GM18858 (cell line): ENCODE measurements at regions not wholly inside any gene's neighbourhood (a gene's known extent, or its start where the extent isn't known, plus 50 kb on each side); places are given as distances from the start of the nearest gene placed in this dataset.
"Not testable (repeated sequence)": the region's sequence is repeated elsewhere in the genome, so short reads cannot be mapped to it uniquely, and the experiment has no call there.

Source experiments
- ATAC-seq: cut with Tn5 transposase; IDR thresholded peaks from one replicate; pipeline ENCODE4 v1.9.1; 2021; ENCODE audit not compliant: unreplicated experiment

DNA sequence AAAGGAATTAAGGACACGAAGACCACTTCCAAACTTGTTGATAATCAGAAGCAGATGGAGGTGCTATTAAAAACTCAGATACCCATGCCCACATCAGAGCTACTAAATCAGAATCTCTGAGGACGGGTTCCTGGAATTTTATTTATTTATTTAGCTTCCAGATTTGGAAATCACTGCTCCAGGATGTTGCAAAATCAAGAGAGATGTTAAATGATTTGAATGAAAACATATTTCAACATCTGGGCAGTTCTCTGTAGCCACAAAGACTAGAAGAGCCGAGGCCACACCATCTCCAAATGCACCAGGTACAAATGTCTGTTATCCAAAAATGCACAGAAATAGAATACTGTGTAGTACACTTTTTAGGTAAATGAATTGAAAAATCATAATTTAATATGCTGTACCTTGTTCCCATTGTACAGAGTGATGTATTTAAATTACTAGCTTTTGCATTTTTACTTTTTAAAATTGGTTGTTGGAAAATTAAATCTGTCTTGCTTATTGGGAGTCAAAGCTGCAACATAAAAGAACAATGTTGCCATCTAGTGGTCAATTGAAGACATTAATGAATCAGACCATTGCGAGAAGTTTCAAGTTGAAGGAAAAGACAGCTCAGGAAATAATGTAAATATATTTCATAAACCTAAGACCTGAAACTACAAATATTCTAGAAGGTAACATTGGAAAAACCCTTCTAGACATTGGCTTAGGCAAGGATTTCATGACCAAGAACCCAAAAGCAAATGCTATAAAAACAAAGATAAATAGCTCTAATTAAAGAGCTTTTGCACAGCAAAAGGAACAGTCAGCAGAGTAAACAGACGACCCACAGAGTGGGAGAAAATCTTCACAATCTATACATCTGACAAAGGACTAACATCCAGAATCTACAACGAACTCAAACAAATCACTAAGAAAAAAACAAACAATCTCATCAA lies 151.3 kb upstream of the TTC29 start:
- ATAC-seq = peak; percentile 73

DNA sequence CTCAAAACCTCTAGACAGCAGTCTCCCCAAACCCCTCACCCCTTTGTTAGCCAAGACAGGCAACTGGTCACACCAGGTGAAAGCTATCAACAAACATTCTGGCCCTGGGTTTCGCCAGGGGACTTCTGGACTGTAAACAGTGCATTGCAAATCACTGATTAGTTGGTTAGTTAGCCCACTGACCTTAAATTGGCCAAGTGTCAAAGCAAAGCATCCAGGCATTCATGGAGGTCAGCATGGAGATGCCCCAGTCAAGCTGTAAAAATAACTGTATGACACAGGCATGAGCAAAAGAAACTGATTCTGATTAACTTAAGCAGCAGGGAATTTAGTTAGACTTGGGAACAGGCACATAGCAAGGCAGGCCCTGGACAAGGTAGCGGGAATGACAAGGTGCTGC lies 156.0 kb upstream of the TTC29 start:
- ATAC-seq = no peak

DNA sequence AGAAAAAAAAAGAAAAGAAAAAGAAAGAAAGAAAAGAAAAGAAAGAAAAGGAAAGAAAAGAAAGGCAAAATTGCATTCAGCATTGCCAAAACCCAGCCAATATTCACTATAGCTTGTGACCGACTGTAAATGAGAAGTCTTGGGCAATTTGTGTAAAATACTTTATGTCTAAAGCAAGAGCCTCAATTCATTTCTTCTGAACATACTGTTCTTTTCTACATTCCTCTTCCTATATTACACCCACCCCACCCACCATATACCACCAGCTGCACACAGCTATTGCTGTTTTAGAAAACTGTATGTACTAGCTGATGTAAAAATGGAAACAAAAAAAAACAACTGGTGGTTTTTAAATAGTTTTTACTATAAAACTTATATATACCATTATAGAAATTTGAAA lies 156.9 kb upstream of the TTC29 start:
- ATAC-seq = no peak

DNA sequence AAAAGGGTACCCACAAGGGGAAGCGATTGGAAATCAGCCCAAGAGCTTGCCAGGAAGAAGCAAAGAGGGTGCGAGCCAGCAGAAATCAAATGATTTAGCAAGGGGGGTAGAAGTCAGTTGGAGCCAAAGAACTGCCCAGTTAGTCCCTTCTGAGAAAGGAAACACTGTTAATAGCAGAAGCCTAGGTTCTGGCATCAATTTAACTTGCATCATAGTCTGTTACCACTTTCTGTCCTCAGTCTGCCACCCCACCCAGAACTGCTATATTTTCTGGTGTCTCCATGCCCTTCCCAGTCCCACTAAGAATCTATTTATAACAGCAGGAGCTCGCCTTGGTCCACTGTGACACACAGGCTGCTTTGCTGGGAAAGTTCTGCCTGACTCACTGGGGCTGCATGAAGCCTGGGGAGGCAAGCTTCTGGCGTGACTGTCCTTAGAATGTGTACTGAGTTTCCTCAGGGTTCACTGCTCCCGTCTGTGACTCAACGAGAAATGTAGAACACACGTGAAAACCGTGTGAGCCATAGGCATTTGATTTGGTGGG lies 157.8 kb upstream of the TTC29 start:
- ATAC-seq = no peak

GRCh38 chr4:147104768-147105167 lies 159.1 kb upstream of the TTC29 start:
- no peak for ATAC-seq

GRCh38 chr4:147108409-147108808 lies 162.7 kb upstream of the TTC29 start:
- no peak for ATAC-seq

DNA sequence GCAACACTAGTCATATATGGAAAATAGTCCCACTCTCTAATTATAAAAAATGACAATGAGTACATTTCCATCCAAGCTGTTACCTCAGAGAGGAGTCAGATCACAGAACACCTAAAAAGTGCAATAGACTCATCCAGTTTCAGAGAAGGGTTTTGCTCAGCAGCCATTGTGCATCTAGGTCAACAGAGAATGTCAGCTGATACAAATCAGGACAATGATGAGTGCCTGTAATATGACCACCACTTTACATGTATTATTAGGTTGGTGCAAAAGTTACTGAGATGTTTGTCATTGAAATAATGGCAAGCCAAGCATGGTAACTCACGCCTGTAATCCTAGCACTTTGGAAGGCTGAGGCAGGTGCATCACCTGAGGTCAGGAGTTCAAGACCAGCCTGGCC lies 164.1 kb upstream of the TTC29 start:
- ATAC-seq = no peak

DNA sequence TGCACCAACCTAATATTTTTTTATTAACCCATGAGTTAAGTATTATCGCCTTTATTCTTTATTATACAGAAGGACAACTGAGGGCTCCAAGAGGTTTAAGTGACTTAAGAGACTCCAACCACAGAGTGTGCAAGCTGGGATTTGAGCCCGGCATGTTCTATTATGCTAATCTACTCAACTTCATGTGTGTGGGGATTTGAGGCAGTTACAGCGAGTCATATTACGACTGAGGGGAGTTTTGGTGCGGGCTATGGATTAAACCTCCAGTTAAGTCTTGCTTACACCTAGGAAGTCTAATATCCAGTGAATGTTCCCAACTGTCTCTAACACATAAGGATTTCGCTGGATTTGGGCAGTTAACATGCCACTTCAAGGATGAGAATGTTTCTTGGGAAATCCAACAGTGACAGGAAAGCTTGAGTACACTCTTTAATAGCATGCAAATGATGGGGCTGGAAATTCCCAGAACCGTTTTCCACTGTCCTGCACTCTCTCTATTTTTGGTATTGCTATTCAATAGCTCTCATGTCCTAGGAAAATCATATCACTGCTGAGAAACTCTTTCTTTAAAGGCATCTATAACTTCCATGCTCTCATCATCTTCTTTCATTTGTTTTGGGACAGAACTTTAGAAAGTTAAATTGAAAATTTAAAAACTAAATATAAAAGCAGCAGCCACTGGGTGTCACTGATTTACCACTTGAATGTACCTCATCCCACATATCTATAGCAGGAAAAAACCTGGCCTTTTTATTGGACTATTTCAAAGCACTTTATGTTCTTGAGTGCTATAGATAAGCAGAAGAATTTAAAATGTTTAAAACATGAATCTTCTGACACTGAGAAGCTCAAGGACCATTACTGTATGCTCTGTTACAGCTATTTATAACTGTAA lies 165.1 kb upstream of the TTC29 start:
- ATAC-seq = no peak

GRCh38 chr4:147112196-147112595 lies 166.5 kb upstream of the TTC29 start:
- ATAC-seq = not testable (repeated sequence)

GRCh38 chr4:147117431-147117830 lies 171.8 kb upstream of the TTC29 start:
- ATAC-seq = no peak

DNA sequence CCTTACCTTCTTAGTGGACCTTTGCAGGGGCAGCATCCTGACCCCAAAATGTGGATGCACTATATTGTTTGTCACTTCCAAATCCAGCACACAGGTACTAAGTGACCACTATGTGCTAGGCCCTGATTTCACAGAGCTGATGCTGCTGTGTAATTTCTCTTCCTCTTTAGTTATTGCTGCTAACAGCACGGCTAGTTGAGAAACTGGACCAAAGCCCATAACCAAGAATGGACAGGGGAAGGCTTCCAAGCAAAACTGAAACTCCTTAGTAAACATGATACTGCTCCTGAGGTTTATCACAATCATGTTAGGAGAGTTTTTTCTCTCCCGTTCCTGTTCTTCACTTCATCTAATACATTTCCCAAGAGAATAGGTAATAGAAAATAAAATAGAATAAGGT lies 172.9 kb upstream of the TTC29 start:
- no peak for ATAC-seq

GRCh38 chr4:147122685-147123084 lies 177.0 kb upstream of the TTC29 start:
- ATAC-seq = no peak

DNA sequence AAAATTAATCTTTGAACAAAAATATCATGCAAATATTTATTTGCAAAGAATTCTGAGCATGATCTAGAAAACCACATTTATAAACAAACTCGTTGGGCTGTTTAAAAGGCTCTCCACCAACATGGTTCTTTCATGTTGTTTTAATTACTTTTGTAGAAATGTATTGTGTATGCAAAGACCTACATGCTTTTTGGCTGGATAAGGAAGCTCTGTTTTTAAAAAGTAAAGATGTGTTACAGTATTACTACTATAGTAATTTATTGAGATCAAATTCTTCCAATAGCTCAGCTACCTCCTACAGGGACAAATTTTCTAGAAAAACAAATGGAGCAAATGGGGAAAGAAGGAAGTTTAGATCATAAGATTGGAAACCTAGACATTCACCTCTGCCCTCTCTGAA lies 177.5 kb upstream of the TTC29 start:
- ATAC-seq = no peak

DNA sequence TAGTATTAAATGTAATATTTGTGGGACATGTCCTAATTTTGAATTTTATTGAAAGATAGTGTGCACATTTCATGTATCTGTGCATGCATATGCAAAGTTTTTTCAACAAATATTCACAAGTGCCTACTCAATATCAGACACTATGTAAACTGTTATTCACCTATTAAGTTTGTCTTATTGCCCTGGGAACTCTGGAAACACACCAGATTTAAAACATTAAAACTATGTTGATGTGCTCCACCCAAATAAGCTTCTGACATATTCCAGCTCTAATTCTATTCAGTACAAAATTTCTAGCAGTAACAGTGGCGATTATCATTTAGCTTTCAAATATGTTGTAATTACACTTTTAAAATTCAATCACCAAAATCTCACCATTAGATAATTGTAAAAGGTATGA lies 183.1 kb upstream of the TTC29 start:
- no peak for ATAC-seq

- ATAC-seq = no peak
These were observed 184.0 kb upstream of the TTC29 start for GRCh38 chr4:147129687-147130086.

DNA sequence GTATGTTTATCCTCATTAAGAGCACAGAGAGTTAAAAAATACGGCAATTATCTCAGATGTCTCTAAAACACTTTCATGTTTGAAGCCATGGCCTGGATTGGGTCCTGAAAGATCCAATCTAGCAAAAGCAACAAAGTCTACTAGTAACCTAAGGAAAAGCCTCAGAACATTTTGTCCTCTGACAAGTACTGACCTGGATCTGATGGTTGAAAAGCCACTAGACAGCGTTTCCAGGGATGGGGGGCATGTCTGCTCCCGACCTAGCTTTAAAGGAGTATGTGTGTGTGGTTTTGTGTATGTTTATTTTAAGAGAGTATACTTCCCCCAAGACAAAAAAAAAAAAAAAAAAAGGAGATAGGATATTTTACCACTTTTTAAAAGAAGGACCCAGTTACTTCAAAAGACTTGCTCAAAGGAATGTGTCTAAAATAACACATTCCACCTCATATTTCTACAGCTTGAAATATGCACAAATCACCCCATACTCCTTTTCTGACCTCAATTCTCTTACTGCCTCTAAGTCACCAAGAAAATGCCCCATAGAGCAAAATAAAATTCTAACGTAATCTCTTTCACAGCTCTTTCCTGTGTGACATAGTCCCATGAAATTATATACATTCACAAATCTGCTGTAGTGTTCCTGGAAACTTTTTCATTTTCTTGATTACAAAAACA lies 189.0 kb upstream of the TTC29 start:
- no peak for ATAC-seq

DNA sequence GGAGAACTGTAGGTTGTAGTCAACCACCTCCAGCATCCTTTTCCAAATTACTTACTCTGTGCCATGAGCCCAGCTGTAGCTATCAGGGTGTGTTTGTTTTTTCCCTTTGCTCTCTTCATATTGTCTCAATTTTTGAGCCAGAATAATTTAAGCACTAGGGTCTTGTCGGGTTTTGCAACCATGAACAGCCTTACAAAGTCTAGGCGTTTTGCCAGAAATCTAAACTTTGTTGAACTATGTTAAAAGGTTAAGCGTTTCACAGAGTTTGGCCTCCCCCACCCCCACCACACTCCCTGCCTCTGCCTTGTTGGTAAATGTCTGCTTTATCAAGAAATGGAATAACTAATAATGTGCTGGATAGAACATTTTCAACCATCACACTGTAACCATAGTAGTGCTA lies 190.6 kb upstream of the TTC29 start:
- no peak for ATAC-seq

DNA sequence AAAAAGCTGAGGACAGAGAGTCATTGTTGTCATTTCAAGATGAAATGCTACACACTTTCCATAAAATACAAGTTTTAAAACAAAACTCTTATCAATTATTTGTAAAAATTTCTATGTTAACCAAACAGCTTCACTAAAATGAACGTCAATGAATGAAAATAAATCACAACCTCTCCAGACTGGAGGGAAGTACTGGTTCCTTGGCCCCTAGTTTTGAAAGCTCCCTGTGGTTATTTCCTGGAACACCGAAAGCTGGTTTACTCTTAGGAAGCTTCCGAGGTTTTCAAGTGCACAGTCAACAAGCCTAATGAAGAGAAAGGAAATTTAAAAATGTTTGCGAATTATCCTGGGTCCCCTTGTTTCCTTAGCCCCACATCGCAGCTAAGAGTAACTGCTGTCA lies 191.1 kb upstream of the TTC29 start:
- no peak for ATAC-seq

GRCh38 chr4:147137280-147137679 lies 191.6 kb upstream of the TTC29 start:
- ATAC-seq = no peak

- ATAC-seq = no peak
These were observed 192.5 kb upstream of the TTC29 start for GRCh38 chr4:147138171-147138570.
